ENCODE measurements at regions not wholly inside any gene's neighbourhood (a gene's known extent, or its start where the extent isn't known, plus 50 kb on each side); places are given as distances from the start of the nearest gene placed in this dataset.

DNA sequence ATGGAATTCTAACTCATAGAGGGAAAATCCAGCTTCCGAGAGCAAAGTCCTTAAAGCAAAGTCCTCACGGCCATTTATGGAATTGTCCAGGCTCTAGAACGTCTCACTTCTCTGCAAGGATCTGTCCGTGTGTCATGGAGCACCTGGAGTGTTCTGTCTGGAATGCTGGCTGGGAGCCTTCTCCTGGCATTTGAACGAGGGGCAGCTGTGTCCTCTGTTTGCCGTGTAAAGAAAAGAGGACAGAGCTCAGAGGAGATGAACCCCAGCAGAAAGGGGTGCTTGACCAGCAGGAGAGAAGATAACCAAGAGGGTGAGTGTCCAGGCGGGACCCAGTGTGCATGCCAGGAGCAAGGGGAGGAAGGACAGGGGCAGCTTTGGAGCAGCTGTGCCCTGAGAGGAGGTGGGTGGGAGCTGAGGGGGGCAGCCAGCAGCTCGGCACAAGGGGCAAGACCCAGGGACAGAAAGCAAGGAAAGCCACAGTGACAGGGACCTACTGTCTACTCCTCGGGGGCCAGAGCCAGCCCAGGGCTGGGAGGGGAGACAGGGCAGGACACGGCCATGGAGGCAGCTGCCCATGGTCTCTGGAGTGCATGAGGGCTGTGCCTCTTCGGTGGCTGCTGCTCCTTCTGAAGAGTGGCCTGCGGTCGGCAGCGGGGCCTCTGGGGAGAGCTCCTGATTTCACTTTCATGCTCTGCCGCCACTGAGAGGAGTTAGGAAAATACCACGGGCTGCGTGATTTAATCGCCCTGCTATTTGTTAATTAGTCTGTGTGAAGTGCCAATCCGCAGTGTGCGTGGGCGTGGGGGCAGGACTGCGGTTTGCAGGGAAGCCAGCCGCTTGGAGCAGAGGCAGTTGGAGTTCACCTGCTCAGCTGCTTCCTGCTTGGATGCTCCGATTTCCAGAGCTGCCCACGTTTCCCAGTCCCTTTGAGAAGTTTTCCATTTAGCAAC, 149.3 kb upstream of the SHH start:
- no peak for FAIRE-seq

DNA sequence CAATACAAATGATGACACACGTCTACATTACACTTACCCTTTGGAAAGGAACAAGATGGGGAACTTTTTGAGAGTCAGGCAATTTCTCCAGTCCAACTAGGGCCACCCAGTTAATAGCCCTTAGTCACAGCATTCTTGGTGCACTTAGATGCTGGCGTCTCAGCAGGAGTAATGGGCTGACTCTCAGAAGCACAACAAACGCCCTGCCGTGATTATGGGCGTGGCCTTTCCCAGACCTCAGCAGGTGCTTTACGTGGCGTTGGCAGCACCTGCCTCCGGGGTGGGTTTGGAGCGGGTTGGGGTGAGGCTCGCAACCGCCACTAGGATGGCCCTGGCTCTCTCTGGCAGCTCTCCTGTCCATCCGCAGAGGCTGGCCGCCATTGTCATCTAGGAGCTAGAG, 147.6 kb upstream of the SHH start:
- FAIRE-seq = no peak

DNA sequence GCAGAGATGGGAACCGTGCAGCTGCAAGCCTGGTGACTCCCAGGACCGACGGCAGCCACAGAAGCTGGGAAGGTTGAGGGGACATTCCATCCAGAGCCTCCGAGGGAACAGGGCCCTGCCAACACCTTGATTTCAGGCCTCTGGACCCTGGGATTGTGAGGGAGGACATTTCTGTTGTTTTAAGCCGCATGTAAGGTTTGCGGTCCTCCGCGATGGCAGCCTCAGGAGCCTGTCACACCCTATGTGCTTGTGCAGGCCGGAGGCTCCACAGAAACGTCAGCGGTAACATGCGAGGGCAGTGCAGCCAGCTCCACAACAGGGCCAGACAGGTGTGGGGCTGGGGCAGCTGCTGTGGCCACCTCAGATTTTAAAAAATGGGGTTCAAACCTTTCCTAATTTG, 144.7 kb upstream of the SHH start:
- FAIRE-seq = no peak

DNA sequence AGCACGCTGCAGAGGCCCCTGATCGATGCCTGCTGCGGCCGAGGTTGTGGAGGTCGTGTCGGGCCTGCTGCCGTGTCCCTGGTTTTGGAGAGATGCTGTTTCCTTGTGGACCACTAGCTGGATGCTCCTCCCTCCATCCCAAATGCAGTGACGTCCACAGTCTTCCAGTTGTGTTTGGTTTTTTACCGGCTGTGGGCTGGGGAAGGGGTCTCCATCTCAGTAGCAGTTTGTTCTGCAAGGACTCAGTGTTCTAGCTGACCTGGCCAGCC, 143.0 kb upstream of the SHH start:
- no peak for FAIRE-seq

DNA sequence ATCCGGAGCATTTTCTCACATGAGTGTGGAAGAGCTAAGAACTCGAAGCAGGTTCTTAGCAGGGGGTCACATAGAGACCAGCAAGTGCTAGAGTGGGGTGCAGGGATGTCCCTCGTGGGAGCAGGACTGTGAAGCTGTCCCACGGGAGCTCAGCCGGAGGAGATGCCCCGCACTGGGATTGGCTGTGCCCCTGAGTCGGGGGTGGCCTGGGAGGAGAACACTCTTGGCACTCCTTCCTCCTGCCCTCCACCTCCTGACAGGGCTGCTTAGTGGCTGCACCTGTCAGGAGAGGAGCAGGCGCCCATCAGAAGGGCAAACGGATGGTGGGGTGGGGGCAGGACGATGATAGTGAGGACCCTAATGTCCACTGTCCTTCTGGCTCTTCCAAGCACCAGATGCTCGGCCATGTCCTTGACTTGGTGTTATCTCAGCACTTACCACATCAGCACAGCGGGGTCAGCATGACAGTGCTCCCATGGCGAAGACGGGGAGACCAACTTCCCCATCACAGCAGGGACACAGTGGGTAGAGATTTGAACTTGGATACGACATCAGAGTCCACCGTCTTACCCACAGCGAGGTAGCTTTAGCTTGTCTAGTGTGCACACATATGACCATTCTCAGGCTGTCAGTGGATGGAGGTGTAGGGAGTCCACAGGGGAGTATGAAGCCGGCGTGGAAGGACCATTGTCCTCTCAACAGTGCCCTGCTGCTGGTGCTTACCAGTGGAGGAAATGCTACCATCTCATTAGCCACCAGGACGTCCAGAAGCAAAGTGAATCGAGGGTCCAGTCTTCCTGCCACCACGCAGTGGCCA, 142.5 kb upstream of the SHH start:
- no peak for FAIRE-seq

DNA sequence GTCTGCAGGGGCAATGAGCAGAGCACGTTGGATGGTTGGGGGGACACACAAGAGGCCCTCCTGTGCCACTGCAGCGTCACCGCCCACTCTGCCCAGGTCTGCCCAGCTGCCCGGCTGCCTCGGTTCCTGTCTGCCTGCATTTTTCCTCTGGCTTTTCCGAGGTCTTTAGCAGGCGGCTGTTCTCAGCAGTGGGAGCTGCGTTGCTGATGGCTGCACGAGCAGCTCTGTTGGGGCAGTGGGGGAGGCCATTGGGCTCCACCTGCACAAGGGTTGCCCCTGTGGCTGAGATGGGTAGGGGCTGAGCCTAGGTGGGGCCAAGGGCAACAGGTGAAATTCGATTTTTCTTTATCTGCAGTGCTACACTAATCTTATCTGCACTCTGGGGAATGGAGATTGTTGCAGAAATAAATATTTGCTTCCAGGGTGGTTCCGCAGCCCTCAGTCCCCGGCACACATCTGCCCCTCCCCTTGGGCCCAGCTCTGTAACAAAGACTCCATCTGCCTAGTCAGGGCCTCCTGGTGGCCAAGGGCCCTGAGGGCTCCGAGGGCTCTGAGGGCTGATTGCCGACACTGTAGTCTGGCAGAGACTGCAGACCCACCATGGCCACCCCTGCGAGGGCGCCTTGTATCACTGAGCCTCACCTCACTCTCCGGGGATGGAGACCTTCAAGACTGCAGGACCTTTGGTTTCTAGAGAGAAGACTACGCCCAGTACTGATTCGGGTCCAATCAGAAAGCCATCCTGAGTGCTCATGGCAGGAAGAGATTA, 141.7 kb upstream of the SHH start:
- no peak for FAIRE-seq

DNA sequence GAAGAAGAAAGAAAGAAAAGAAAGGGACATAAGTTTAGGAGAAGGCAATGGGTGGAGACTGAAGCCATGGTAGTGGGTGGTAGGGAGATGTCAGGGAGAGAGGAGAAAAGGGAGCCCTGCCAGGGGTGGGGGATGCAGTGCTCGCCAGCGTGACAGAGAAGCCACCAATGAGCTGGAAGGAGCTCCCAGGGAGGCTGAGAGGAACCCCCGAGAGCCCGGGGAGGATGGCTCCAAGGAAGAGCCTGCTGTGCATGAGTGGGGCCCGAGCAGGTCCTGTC, 141.2 kb upstream of the SHH start:
- FAIRE-seq = no peak

DNA sequence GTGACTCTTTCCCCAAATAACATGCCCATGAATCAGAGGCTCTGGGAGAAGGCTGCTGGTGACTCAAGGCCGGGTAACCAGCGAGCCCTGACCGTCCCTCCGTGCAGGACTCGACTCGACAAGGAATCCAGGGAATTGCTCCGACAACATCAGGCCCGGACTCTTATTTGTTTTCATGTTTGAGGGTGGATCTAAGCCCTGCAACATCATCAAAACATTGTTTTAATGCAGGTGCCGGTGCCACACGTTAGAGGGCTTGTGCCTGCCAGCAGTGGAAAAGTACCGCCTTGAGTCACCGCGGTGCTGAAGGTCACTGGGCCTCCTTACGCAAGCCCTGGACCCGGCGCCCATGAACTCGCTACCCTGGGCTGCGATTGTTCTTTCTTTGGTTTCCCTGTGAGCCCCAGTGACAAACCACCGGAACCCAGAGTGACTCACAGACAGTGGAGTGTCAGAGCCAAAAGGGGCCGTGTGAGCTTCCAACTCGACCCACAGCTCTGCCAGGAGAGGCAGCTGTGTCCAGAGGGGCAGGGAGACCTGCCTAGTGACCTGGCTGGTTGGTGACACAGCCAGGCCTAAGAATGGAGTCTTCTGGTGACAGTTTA, 139.4 kb upstream of the SHH start:
- no peak for FAIRE-seq

DNA sequence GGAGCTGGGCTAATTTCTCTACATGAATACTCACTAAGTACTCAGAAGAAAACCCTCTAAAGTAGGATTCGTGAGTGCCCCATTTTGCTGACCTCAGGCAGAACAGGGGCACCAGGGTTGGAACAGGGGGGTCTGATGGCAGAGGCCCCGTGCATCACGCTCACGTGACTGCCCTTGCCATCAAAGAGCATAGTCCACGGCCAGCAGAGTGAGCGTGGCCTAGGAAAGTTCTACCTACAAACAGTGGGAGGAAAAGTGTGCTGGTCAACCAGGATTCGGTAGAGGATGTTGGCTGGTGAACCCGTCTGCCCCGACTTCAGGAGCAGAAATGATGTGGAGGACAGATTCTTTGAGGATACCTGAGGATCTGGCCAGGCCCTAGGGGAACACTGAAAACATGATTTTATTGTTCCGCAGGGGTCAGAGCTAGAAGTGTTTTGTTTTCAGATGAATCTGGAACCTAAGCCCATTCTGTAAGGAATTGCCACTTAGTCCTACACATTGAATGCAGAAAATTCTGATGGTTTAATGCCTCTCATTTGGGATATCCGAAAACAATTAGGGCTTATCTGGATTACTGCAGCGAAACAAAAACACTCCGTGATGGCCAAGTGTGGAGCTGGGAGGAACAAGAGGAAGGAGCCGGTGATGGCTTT, 138.8 kb upstream of the SHH start:
- FAIRE-seq = no peak

DNA sequence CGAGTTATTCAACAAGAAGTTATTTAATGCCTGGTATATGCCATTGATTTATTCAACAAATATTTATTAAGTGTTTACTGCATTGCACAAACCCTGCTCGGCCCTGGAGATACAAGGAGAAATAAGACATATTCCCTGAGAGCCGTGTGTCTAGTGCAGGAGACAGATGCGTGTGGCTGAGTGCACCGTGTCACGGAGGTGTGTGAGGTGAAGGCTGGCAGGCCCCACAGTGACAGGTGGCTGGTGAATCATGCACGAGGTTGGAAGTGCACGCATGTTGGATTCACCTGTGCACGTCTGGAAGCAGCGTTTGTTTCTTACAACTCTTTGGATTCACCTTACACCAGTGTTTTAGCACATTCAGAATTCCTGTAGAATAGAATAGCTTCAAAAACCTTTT, 136.6 kb upstream of the SHH start:
- FAIRE-seq = no peak

DNA sequence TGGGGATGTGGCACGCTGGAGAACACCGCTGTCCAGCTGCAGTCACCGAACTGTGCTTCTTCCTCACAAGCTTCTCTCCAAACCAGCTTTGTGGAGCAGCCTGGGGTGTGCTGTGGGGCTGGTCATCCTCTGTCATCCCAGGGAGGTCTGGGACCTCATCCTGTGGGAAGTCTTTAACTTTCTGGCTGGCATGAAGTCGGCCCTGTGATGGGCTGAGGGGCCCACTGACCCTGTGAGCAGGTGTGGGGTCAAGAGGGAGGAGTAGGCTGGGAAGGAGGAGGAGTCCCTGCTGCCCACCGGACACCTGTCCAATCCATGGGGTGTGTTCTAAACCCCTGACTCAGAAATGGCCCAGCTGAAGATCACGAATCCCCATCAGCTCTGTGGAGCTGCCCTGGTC, 136.2 kb upstream of the SHH start:
- no peak for FAIRE-seq

DNA sequence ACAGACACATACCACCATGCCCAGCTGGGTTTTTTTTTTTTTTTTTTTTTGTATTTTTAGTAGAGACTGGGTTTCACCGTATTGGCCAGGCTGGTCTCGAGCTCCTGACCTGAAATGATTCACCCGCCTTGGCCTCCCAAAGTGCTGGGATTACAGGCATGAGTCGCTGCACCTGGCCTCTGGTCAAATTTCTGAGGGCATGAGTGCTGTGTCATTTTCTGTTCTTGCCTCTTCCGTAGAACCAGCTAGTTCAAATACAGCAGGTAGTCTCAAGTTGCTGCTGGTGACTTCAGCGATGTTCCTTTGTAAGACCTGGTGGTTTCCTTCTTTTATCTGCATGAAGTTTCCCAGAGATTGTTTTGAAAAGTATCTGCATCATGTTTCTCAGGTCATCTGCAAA, 134.8 kb upstream of the SHH start:
- no peak for FAIRE-seq

DNA sequence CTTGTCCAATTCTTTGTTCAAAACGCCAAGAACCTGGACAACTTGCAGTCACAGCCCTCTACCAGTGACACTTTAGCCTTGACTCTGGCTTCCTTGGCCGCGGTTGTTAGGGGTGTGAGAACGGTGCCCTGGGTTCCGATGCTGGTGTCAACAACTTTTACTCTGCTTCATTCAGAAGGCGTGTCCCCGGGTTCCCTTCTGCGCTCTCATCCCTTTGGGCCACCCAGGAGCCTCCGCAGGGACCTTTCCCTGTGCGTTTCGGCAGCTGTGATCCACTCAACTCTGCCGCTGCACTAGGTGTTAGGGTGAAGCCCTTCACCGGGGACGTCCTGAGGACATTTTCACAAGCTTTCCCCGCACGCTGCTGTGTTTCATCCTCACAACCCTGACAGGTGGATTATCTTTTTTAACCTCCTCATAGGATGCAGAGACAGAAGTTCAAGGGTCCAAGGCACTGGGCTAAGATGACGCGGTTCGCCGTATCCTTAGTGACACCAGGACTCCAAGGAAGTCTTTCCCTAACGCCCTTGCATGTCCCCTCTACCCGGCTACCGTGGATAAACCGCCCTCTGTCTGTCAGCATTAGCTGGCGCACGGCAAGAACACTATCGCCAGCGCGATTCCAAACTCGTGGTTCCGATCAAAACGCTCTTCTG, 133.5 kb upstream of the SHH start:
- FAIRE-seq = no peak

DNA sequence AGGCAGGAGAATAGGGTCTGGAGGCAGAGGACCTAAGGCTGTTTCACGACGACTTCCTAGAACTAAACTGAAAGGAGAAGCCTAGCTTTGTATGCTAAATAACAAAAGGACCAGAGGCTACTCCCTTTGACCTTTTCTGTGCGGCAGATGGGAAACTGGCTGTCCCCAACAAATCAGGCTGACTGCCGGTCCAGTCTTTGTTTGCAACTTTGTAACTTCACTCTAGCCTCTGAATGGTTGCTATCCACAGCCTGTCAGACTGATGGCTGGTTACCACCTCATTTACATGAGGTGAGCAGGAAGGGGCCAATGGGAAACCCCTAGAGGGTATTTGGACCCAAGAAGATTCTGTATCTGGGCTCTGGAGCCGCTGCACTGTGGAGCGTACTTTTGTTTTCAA, 132.6 kb upstream of the SHH start:
- FAIRE-seq = no peak

DNA sequence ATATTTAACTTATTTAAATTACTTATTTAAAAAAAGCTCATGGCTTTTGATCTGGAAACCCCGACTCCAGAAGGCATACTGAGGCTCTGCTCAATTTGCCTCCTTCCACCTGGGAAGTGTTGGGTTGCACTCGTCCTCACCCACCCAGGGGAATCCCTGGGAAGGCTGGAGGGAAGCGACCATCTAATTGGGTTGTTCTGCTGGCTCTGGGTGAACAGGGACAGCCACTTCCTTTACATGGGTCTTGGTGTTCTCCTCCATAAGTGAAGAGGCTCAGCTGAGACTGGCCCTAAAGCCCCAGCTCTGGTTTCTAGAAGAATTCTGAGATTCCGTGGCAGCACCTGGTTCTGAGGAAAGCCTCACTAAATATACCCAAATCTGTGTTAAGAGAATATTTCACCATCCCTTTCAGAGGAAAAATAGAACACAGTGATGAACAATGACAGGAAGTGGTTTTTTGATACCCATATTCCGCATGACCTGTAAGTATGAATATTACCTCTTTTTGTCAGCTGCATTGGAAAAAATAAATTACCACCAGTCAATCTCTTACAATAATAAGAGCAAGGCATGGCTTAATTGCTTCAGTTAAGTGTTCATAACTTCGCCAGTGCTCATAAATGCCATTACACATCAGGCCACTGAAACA, 131.1 kb upstream of the SHH start:
- no peak for FAIRE-seq

DNA sequence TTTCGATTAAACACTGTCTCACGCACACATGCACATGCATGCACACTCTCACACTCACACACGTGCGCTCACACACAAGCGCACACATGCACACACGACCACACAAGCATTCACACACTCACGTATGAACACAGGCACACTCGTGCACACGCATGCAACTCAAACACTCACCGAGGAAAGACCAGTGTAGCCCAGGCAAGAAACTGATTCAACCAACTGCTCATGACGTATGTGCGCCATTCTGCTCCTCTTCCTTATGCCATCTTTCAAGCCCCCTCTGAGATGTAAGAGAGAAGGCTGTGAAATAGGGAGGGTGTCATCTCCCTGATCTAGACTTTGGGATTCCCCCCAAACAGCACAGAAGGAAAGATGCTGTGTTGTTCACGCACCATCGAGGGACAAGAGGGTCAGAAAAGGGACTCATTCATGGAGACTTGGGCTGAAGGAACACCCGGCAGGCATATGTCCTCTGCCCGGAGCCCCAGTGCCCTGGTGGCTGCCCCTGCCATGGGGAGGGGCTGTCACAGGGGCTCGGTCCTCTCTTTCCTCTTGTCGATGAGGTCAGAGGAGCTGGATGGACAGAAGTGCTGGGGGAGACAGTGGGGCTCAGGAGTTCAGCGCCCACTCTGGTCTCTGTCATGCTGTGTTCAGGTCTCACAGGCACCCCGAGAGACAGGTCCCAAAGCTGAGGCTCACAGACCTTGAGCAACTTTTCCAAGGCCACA, 130.1 kb upstream of the SHH start:
- no peak for FAIRE-seq

DNA sequence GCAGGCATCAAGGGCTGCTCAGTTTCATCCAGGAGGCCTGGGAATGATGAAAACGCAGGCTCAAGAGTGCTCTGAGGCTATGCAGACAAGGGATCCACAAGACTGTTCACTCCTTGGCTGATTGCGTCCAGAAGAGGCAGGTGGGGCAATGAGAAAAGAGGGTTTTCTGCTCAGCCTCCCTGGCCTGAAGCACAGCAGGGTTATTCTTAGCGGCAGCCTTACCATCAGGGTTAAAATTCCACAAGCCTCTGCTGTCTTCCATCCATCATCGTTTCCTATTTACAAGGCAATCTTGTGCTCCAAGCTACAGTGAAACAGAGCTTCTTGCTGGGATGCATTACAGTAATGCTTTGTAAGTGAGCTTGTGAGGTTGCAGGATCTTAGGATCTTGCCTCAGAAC, 129.4 kb upstream of the SHH start:
- FAIRE-seq = no peak

DNA sequence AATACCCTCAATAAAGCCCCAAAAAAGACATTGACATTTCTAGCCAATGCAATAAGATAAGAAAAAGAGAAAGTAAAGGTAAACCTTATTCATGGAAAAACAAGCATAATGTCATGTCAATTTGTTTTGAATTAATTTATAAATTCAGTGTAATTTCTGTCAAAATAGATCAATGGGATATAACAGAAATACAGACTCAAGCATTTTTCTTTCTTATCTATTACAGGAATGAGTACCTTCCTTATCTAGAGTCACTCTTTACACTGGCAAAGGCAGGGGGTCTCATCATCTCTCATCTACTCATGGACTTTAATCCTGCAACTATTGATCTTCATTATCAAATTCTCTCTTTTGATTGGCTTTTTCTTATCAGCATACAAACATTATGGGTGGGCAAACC, 127.1 kb upstream of the SHH start:
- FAIRE-seq = no peak

DNA sequence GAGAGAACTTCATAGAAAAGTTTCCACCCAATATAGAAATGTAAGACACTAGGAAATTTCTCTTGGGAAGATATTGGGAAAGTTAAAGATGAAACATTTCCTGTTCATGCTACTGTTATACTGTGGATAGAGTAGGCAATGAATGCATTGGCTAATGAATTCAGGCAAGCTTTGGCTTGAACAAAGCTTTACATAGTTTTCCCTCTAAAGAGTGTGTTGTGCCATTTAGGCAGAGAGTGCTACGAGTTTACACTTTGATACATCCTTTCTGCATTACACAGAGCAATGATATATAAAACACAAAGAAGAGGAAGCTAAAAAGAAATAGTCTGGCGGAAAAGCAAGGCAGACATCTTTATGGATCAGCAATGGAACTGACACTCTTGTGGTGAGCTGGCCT, 125.9 kb upstream of the SHH start:
- FAIRE-seq = no peak

DNA sequence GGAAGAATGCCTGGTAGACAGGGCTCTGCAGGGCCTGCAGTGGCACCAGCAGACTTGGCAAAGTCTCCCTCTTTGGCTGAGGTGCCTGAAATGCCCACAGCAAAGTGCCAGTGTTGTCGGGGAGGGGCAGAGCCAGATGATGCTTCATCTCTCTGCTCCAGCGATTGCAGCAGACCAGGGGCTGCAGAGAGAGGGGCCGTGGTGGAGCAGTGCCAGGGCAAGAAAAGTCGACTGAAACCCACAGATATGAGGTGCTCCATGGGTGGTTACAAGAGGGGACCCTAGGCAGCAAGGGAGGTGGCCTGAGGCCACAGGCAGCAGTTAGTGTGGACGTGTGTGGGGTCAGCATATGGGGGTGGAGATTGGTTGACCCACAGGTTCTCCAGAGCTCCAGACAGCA, 123.5 kb upstream of the SHH start:
- FAIRE-seq = no peak

DNA sequence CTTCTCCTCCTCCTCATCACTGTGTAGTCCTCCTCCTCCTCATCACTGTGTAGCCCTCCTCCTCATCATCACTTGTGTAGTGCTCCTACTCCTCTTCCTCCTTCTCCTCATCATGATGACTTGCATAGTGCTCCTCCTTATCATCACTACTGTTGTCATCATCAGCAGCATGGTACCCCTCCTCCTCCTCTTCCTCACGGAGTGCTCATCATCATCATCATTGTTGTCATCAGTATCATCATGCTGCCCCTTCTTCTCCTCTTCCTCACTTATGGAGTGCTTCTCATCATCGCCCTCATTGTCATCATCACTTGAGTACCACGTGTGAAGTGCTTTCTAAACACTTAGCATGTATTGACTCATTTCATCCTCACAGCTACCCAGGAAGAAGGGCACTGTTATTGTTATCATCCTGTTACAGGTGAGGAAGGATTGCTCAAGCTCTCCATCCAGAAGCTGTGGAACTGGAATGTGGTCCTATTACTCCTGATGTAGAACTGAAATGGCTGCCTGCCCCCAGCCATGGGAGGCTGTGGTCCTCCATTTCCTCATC, 122.8 kb upstream of the SHH start:
- FAIRE-seq = no peak
